ENCODE measurements at regions not wholly inside any gene's neighbourhood (a gene's known extent, or its start where the extent isn't known, plus 50 kb on each side); places are given as distances from the start of the nearest gene placed in this dataset.

- DNase-seq = peak in 1 of 2 donors; percentile 53
Measured at GRCh38 chr20:4613718-4614620, 72.3 kb upstream of the PRNP start.

GRCh38 chr20:4613184-4613583, 73.1 kb upstream of the PRNP start:
- Histone ChIP-seq H3K36me3 (no peaks in the 10 kb centered on the region), H3K9me3 (no peaks in the 10 kb centered on the region), H3K27ac (peak overlapping the region; percentile 48 to 57), H3K27me3 (no peaks in the 10 kb centered on the region), H3K4me1 (no peaks in the 10 kb centered on the region), H3K4me3 (no peak overlapping the region)
- no peak for TF ChIP-seq POLR2A (IDR thresholded peaks at IDR 0.05)
- TF ChIP-seq, protein P1, sequence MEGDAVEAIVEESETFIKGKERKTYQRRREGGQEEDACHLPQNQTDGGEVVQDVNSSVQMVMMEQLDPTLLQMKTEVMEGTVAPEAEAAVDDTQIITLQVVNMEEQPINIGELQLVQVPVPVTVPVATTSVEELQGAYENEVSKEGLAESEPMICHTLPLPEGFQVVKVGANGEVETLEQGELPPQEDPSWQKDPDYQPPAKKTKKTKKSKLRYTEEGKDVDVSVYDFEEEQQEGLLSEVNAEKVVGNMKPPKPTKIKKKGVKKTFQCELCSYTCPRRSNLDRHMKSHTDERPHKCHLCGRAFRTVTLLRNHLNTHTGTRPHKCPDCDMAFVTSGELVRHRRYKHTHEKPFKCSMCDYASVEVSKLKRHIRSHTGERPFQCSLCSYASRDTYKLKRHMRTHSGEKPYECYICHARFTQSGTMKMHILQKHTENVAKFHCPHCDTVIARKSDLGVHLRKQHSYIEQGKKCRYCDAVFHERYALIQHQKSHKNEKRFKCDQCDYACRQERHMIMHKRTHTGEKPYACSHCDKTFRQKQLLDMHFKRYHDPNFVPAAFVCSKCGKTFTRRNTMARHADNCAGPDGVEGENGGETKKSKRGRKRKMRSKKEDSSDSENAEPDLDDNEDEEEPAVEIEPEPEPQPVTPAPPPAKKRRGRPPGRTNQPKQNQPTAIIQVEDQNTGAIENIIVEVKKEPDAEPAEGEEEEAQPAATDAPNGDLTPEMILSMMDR (IDR thresholded peaks at IDR 0.05) = no peak
- DNase-seq = no peak
- intact Hi-C loops (cut with DNase I; ENCODE audit: low total_unique reads) = no loop called here

More at GRCh38 chr20:4613718-4614620, 72.3 kb upstream of the PRNP start:
- Histone ChIP-seq H3K9me3 (no peaks in the 10 kb centered on the region), H3K27ac (peak overlapping the region; percentile 48 to 57), H3K36me3 (no peaks in the 10 kb centered on the region), H3K27me3 (no peaks in the 10 kb centered on the region), H3K4me3 (no peak overlapping the region), H3K4me1 (no peaks in the 10 kb centered on the region)
- TF ChIP-seq, protein P1 (IDR thresholded peaks at IDR 0.05) = peak; percentile 21 to 39 (median 30)
- no peak for TF ChIP-seq POLR2A (IDR thresholded peaks at IDR 0.05)
- intact Hi-C loops (cut with DNase I; ENCODE audit: low total_unique reads) = no loop called here

- no peak overlapping the region for H3K4me3 ChIP-seq
- intact Hi-C loops (cut with DNase I; ENCODE audit: low total_unique reads) = no loop called here
- H3K36me3 ChIP-seq = no peaks in the 10 kb centered on the region
- no peak for TF ChIP-seq POLR2A (IDR thresholded peaks at IDR 0.05)
- TF ChIP-seq, protein P1 (IDR thresholded peaks at IDR 0.05) = no peak
- DNase-seq = no peak
- H3K4me1 ChIP-seq = no peaks in the 10 kb centered on the region
- no peaks in the 10 kb centered on the region for H3K27me3 ChIP-seq
- H3K27ac ChIP-seq = no peak overlapping the region
- H3K9me3 ChIP-seq = no peaks in the 10 kb centered on the region
Measured at GRCh38 chr20:4610871-4611270, 75.4 kb upstream of the PRNP start.

DNA sequence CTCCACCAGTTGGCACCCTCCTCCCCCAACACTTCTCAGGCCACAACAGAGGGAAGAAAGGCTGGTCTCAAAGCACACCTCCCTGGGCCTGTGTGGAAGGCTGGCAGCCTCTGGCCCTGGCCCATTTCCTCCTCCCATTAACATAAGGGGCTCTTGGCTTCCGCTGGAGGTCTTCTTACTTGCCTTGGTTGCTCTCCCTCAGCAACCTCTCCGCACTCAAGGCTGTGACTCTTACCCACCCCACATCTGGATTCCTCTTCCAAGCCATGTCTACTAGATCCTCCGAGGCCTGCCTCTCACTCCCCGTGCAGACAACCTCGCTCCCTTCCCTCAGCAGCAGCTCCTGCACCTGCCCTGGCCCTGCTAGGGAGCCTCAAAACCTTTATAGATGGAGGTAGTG, 76.7 kb upstream of the PRNP start:
- no peaks in the 10 kb centered on the region for H3K27me3 ChIP-seq
- H3K9me3 ChIP-seq = no peaks in the 10 kb centered on the region
- no peak overlapping the region for H3K27ac ChIP-seq
- no peaks in the 10 kb centered on the region for H3K4me1 ChIP-seq
- DNase-seq = no peak
- TF ChIP-seq, protein P1 (IDR thresholded peaks at IDR 0.05) = no peak
- no peak for TF ChIP-seq POLR2A (IDR thresholded peaks at IDR 0.05)
- no peaks in the 10 kb centered on the region for H3K36me3 ChIP-seq
- H3K4me3 ChIP-seq = no peak overlapping the region
- intact Hi-C loops (cut with DNase I; ENCODE audit: low total_unique reads) = loop anchor here (10.0 kb wide), 1 partner anchor 345 kb away; no protein-coding TSS in a partner anchor

- H3K27ac ChIP-seq = no peak overlapping the region
- no peak for DNase-seq
- H3K27me3 ChIP-seq = no peaks in the 10 kb centered on the region
- no peaks in the 10 kb centered on the region for H3K4me1 ChIP-seq
- TF ChIP-seq, protein P1 (IDR thresholded peaks at IDR 0.05) = no peak
- no peak for TF ChIP-seq POLR2A (IDR thresholded peaks at IDR 0.05)
- intact Hi-C loops (cut with DNase I; ENCODE audit: low total_unique reads) = loop anchor here (10.0 kb wide), 1 partner anchor 346 kb away; no protein-coding TSS in a partner anchor
- H3K36me3 ChIP-seq = no peaks in the 10 kb centered on the region
- no peak overlapping the region for H3K4me3 ChIP-seq
- H3K9me3 ChIP-seq = no peaks in the 10 kb centered on the region
Measured at GRCh38 chr20:4608861-4609260, 77.4 kb upstream of the PRNP start.

All from uterus (tissue), 3 donors.